NCI-H2227 treated with DMSO at 0.1 percent for 48 hours (cell line): ENCODE measurements at regions not wholly inside any gene's neighbourhood (a gene's known extent, or its start where the extent isn't known, plus 50 kb on each side); places are given as distances from the start of the nearest gene placed in this dataset.

ENCODE experiments used
- DNase-seq: peaks from one replicate; lab custom pipeline; 2025; lab: John Stamatoyannopoulos, UW

DNA sequence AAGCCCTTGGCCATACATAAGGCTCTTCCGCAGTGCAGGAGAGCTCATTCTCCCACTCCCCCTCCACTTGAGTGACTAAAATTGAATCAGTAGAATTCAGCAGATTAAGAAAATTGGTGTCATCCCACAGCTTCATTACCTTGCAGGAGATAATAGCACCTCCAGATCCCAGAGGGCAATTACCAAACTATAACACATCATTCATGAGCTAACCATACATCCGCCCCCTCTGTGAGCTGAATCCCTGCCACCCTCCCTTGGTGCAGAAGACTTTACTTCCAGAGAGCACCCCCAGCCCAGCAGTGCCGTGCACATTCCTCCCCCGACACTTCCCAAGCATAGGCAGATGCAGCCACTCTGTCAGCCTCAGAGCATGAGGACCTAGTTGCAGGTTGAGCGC lies 496.5 kb upstream of the B3GAT1 start:
- DNase-seq, result no peak

DNA sequence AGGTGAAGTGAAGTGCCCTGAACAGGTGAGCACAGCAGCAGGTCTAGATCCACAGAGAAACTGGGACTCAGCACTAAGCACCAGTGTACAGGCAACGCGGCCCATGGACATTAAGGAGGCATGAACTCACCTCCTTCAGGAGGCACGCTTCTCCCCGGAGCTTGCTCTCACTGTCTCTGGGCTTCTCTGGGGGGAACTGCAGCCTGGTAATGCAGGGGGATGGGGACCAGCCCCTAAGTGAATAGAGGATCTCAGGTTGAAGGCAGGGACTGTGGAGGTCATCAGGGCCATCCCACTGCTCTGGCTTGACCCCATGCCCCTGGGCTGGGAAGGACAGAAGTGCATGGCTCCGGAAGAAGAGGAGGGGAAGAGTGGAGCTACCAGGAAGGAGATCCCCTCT lies 495.6 kb upstream of the B3GAT1 start:
- DNase-seq, result no peak

GRCh38 chr11:134906356-134906955 lies 494.4 kb upstream of the B3GAT1 start:
- no peak for DNase-seq

DNA sequence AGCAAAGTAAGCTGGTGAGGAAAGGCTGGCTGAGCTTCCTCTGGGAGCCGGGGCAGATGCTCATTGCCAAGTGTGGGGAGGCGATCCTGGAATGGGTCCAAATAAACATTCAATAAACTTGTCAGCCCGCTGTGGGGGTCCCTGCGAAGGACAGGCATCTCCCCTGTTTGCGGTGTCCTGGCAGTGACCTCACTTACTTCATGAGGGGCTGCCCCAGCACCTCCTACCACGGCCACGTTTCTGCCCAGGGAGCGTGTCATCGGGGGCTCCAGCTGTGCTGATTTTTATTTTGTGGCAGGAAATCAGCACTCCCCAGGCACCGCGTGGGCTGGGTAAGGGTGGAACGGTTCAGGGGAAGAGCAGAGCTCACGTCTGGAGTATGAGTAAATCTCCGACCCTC lies 493.9 kb upstream of the B3GAT1 start:
- DNase-seq, result no peak

DNA sequence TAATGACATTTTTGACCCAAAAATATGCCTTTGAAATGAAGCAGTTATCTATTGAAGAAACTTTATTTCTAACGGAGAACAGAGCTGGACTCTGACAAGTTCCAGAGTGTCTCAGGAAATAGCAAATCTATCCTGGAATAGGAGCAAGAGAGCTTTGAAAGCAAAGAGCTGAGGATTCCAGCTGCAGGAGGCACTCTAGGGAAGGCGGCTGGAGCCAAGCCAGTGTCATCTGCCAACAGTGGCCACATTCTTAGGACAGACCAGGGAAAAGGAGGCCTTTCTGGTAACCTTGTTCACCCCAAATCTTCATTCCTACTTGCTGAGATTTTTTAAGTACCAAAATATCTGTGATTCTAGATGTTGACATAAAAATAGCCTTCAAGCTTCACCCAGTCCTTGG lies 493.5 kb upstream of the B3GAT1 start:
- no peak for DNase-seq

- DNase-seq, result no peak
Measured at GRCh38 chr11:134904103-134904790, 492.2 kb upstream of the B3GAT1 start.

DNA sequence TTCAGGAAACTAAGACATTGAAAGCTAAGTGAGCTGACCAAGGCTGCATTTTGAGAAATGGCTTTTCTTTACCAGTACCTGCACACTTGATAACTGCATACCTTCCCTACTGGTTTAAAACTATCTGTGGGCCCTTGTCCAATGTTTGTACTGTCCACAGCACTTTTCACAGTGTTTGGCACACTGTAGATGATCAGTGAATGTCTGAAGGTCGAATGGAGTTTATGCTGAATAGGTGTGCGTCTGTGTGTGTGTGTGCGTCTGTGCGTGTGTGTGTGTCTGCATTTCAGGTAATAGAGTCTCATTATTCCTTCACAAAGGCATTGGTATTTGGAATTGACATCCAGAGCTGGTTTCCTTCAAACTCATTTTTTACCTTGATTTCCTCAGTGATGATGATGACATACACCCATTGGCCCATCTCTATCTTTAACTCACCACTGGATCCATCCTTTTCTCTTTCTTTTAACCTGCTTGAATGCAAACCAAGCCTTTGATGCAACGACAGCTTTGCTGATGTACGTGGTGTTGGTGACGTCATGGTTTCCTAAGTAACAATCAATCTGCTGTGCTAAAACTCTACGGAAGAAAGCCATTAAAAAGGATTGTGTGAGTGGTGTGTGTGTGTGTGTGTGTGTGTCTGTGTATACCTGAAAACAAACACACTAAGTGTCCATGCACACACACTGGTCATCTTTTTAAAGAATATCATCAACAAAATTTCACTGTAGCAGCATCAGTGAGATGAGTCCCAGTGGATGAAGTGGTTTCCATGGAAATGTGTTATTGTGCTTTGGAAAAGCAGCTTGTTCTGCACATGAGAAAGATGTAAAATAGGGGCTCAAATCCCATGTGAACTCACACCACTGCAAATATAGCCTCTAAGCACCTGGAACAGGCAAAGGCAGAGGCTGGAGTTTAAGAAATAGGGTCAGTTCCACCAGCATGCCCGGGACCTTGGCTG lies 490.2 kb upstream of the B3GAT1 start:
- DNase-seq, result no peak

DNA sequence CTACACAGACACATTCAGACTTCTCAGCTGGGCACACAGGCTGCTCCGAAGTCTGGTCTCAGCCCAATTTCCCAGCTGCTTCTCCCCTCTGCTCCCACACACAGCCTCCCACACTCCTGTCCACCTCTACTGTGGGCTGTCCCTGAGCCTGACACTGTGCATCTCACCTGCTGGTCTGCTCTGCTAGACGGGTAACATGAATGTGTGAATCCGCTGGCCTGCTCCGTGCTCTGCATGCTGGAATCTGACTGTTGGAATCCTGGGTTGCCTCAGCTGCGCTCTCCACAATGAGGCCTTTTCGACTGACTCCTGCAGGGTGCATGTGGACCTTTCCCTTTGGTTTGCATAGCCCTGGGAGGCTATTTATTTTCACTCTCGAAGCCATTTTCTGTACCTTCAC lies 489.5 kb upstream of the B3GAT1 start:
- no peak for DNase-seq

DNA sequence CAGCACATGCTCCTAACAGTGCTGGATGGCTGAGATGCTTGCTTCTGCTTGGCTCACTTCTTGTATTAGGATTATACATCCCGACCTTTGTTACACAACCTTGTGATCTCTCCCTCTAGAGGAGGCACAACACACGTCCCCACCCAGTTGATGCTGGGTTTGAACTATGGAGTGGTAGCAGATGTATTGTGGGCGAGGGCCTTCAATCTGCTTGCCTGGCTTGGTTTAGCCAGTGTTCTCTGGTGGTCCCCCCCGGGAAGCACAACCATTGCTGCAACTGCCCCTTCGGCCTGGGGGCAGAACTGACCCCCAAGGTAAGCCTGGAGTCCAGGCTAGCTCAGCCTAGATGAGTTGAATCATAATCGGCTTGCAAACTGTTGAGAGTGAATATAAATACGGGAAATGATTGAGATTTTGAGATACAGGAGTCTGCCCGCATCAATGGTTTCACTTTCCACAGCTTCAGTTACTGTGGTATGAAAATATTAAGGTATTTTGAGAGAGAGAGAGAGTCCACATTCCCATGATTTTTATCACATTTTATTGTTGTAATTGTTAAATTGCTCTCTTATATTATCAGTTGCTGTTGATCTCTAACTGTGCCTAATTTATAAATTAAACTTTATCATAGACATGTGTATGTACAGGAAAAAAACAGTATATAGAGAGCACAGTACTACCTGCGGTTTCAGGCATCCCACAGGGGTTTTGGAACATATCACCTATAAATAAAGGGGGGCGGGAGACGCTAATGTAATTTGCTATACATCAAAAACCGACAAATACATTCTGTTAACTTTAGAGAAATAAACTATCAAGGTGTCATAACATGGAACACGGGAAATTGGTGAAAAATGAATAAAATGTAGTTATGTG lies 482.0 kb upstream of the B3GAT1 start:
- no peak for DNase-seq

GRCh38 chr11:134890446-134890845 lies 478.4 kb upstream of the B3GAT1 start:
- DNase-seq, result no peak

DNA sequence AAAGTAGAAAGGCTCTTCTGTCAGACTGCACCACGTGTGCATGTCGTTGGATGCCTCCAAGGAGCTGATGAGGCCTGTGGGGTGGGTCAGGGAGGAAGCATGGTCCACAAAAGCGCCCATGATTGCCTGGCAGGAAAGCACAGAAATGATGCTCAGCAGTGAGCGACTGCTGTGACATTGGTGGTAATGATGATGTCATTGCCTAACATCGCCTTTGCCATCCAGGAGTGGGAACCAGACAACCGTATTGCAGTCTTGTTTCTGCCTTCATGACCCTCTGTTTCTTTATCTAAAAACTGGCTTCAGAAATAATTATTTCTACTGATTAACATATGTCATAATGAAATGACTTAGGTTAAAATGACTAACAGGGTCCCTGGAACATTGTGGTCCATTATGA lies 477.8 kb upstream of the B3GAT1 start:
- DNase-seq, result no peak

DNA sequence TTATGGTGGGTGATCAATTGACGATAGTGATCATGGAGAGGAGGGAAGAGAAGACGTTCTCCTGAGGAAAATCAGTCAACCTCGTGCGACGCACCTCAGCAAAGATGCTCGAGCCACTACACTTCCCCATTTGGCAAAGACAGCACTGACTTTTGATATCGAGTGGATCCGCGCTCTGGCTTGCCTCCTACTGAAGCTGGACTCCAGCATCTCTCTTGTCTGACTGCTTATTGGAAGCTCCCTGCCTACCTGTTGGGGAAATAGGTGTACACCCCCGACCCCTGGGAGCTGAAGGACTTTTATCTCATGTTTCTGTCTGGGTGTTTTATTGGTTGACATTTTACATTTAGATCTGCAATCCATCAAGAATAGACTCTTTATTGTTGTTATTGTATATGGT lies 476.8 kb upstream of the B3GAT1 start:
- no peak for DNase-seq

GRCh38 chr11:134887896-134888295 lies 475.9 kb upstream of the B3GAT1 start:
- DNase-seq, result no peak

- DNase-seq, result no peak
Measured at GRCh38 chr11:134883484-134883883, 471.4 kb upstream of the B3GAT1 start.

DNA sequence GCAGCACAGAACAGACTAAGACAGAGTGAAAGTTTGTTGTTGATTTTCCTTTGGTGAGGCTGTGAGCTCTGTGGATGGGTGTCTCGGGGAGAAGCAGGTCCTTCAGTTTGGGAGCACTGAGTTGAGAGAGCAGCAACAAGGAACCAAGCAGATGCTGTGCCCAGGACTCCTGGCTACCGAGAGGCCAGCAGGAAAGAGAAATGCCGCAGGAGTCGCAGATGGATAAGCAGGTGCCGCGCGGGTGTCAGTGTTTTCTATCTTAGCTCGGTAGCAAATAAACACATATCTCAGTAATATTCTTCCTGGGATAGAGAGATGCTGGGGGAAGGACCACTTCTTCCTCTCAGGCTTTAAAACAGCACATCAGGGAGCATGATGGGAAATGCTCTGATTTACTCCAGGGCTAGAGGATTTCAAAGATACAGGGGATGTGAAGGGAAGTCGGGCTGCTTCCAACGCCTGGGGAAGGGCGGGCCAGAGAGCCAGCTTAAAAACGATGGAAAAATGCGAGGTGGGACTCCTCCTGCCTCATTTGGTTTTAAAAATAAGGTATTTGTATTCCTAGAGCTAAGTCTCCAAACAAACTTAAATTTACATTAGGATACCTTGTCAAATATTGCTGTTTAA lies 470.7 kb upstream of the B3GAT1 start:
- no peak for DNase-seq

GRCh38 chr11:134882141-134882540 lies 470.1 kb upstream of the B3GAT1 start:
- DNase-seq, result no peak

DNA sequence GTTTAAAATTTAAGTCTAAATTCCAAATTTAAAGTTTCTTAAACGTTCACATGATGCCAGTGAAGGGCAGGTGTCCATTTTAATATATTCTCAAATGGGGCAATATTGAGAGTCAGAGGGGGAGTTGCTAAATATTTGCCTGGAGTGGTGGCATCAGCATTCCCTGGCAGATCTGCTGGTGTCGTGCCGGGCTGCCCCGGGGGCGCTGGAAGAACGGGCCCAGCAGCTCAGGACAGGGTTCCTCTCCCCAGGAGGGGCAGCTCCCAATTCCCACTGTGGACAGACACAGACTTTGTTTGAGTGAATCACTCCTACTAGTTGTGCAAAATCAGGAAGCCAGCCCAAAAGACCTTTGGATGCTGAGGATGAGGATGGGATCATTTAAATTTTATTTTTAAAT lies 468.7 kb upstream of the B3GAT1 start:
- no peak for DNase-seq

- no peak for DNase-seq
Measured at GRCh38 chr11:134879931-134880330, 467.9 kb upstream of the B3GAT1 start.

GRCh38 chr11:134879341-134879740 lies 467.3 kb upstream of the B3GAT1 start:
- no peak for DNase-seq

GRCh38 chr11:134878785-134879184 lies 466.7 kb upstream of the B3GAT1 start:
- no peak for DNase-seq

- no peak for DNase-seq
Measured at GRCh38 chr11:134876226-134876625, 464.2 kb upstream of the B3GAT1 start.
